ENCODE measurements at regions not wholly inside any gene's neighbourhood (a gene's known extent, or its start where the extent isn't known, plus 50 kb on each side); places are given as distances from the start of the nearest gene placed in this dataset.
A peak's percentile ranks its signal among the peaks of the same experiment; 100 is the strongest.

DNA sequence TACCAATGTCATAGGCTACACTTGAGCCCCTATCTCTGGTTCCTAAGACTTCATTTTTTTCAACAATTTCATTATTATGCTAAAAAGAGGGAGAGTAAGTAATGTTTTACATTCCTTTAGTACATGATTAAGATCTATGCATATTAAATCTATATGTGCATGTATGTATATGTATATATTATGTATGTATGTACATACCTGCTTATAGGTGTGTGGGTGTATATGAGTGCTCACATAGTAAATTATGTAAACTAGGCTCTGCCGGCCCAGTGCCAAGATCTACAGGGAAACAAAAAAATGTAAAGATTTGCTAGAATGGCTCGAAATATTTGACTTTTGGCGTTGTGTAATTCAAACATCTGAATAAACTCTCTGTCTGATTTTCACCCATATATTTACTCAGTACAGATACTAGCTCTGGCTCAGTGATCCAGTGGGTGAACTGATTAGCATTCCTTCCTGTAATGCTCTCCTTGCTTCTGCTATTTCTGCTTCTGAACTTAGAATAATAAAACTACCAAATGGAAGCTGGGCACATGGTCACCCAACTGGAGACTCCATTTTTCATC, 113.1 kb upstream of the FGGY start:
- no peak for DNase-seq (ENCODE audit: low read depth)
- TF ChIP-seq, protein P1, sequence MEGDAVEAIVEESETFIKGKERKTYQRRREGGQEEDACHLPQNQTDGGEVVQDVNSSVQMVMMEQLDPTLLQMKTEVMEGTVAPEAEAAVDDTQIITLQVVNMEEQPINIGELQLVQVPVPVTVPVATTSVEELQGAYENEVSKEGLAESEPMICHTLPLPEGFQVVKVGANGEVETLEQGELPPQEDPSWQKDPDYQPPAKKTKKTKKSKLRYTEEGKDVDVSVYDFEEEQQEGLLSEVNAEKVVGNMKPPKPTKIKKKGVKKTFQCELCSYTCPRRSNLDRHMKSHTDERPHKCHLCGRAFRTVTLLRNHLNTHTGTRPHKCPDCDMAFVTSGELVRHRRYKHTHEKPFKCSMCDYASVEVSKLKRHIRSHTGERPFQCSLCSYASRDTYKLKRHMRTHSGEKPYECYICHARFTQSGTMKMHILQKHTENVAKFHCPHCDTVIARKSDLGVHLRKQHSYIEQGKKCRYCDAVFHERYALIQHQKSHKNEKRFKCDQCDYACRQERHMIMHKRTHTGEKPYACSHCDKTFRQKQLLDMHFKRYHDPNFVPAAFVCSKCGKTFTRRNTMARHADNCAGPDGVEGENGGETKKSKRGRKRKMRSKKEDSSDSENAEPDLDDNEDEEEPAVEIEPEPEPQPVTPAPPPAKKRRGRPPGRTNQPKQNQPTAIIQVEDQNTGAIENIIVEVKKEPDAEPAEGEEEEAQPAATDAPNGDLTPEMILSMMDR (IDR thresholded peaks at IDR 0.05; ENCODE audit: insufficient read depth, low read depth, low read length, missing control alignments): no peak

DNA sequence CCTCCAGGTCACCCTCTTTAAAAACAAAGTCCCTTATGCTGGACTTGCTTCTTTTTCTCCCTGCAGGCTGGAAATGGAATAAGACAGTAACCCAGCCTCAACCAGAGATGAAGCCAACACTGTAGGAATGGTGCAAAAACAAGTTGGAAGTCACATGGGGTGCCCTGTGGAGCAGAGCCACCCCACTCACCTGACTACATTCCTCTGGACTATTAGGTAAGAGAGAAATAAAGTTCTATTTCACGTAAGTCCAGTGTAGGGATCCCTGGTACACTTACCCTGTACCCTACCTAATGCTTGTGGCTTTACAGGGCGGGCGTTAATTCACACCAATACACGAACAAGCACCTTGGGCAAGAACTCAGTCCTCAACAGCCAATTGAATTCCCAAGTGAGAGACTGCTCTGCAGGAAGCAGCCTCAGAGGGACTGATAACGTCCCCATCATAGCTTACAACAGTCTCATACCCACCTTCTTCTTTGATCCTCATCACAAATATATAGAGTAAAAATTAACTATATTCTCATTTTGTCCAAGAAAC, 112.5 kb upstream of the FGGY start:
- H3K4me3 ChIP-seq (ENCODE audit: low read length): no peak overlapping the region
- TF ChIP-seq, protein P1 (IDR thresholded peaks at IDR 0.05; ENCODE audit: insufficient read depth, low read depth, low read length, missing control alignments): no peak
- DNase-seq (ENCODE audit: low read depth): no peak

More for the DNA sequence above, 113.1 kb upstream of the FGGY start:
- H3K4me3 ChIP-seq (ENCODE audit: low read length): no peak overlapping the region

DNA sequence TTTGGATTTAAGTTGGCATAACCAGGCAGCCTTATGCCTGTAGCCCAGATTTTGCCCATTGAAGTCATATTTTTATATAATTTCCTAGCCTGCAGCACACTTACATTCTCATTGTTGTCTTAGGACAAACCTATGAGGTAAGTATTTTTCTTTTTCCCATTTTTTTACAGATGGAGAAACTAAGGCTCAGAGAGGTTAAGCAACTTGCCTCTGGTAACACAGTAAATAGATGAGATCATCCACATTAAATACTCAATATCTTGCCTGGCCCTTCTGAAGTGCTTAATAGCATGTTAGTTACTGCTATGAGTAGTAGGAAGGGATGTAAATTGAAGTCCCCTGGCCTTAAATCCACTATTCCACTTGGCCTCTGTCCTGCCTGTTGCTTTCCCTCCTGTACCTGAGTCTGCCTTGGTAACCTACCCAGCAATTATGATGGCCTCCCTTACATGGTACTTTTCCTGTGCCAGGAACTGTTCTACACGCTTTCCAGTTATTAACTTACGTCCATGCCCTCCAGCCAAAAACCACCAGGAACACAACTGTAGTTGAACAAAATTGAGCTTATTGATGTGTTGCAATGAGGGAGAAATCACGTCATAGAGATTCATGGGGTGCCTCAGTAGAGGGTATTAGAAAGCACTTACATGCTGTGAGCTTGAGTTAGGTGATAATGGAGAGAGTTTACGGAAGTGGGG, 111.6 kb upstream of the FGGY start:
- TF ChIP-seq, protein P1 (IDR thresholded peaks at IDR 0.05; ENCODE audit: insufficient read depth, low read depth, low read length, missing control alignments): no peak
- no peak overlapping the region for H3K4me3 ChIP-seq (ENCODE audit: low read length)
- no peak for DNase-seq (ENCODE audit: low read depth)

DNA sequence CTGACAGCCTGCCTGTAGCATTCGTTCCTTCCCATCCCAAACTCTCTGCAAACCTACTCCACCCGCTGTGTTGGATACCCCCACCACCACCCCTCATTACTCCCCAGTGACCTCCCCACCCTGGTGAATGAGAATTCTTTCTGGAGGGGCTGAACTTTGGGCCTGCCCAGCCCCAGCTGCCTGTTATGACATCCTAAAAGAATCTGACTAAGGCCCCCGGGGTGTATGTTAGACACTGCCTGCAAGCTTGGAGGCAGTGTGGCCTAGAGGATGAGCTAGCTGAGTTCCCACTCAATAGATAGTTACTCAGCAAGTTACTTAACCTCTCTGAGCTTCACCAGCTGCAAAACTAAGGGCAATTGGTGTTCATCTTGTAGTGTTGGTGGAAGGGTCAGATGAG, 110.2 kb upstream of the FGGY start:
- TF ChIP-seq, protein P1 (IDR thresholded peaks at IDR 0.05; ENCODE audit: insufficient read depth, low read depth, low read length, missing control alignments): no peak
- peak; percentile 25 for DNase-seq (ENCODE audit: low read depth)
- no peak overlapping the region for H3K4me3 ChIP-seq (ENCODE audit: low read length)

DNA sequence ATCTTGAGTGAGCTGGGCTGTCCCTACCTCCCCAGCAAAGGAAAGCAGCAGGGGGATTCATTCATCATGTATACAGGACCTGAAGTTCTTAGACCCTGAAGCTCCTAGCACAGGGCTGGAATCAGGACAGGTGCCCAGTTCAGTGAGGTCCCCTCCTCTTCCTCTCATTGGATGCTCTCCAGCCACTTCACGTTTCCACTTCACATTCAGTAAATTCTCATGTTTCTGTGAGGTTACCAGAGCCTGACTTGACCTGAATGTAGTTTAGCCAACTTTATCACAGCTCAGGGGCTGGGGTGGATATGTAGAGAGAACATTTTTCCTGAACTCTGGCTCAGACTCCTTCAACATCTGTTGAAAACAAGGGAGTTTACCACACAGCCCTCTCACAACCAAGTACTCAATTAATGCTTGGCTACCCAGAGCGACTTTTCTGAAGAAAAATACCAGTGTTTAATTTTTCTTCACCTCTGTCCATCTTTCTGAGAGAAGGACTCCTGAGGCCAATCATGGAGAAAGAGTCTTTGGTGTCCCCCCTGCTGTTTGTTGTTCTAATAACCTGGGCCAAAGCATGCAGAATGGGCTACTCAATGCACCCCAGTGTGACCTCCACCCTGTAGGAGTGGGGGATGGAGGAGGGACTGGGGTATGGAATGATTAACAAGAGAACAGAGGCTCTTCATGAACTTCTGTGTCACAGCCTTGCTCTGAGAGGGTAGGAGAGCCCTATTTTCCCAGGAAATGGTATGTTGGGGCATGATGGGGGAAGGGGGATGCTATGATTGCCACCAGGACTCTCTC, 108.3 kb upstream of the FGGY start:
- H3K4me3 ChIP-seq (ENCODE audit: low read length): no peak overlapping the region
- TF ChIP-seq, protein P1 (IDR thresholded peaks at IDR 0.05; ENCODE audit: insufficient read depth, low read depth, low read length, missing control alignments): no peak
- DNase-seq (ENCODE audit: low read depth): no peak

DNA sequence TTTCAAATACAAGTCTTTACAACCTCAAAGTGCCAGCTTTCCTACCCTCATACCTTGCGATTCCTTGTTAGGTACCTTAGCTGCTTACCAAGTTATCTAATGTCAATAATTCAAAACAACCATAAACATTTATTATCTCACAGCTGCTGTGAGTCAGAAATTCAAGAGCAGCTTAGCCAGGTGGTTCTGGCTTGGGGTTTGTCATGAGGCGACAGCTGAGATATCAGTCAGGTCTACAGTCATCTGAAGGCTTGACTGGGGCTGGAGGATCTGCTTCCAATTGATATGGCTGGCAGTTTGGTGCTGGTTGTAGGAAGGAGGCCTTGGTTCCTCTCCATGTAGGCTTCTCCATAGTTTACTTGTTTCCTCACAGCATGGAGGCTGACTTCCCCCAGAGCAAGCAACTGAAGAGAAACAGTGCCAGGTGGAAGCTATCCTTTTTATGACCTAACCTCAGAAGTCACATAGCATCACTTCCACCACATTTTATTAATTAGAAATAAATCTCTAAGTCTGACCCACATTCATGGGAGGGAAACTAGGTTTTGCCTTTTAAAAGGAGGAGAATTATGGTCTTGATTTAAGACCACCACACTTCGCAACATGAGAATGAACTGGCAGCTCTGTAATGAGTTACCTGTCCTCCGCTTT, 103.3 kb upstream of the FGGY start:
- DNase-seq (ENCODE audit: low read depth): no peak
- no peak overlapping the region for H3K4me3 ChIP-seq (ENCODE audit: low read length)
- TF ChIP-seq, protein P1 (IDR thresholded peaks at IDR 0.05; ENCODE audit: insufficient read depth, low read depth, low read length, missing control alignments): no peak
